Posterior cingulate gyrus (tissue), 11 donors: ENCODE measurements at regions not wholly inside any gene's neighbourhood (a gene's known extent, or its start where the extent isn't known, plus 50 kb on each side); places are given as distances from the start of the nearest gene placed in this dataset.
"Not testable (repeated sequence)": the region's sequence is repeated elsewhere in the genome, so short reads cannot be mapped to it uniquely, and the experiment has no call there.

Experiments used
- DNase-seq, 10 donors: peaks; one replicate each; pipeline versions ENCODE4 v3.0.0 to v3.0.0-alpha.2; 2020 to 2021; ENCODE audit warnings: mixed read lengths in 3 of 10
- intact Hi-C: fragments of 100-400 bp; cut with DNase I; formaldehyde crosslinking; loops from one replicate; pipeline ENCODE4 v1.15.1; 2023

GRCh38 chr16:52976539-52977167 is 76.0 kb downstream of the CHD9NB start:
- intact Hi-C loops = no loop called here
- no peak for DNase-seq

GRCh38 chr16:52967744-52968143 is 85.0 kb downstream of the CHD9NB start:
- intact Hi-C loops = no loop called here
- no peak for DNase-seq

- intact Hi-C loops = no loop called here
Observed at GRCh38 chr16:52964290-52964689, 88.4 kb downstream of the CHD9NB start.

GRCh38 chr16:52963855-52964242 is 88.8 kb downstream of the CHD9NB start:
- intact Hi-C loops = no loop called here
- DNase-seq = no peak

More at GRCh38 chr16:52964290-52964689, 88.4 kb downstream of the CHD9NB start:
- no peak for DNase-seq

GRCh38 chr16:52963212-52963854 is 89.4 kb downstream of the CHD9NB start:
- intact Hi-C loops = no loop called here
- no peak for DNase-seq

- intact Hi-C loops = no loop called here
- no peak for DNase-seq
Observed at GRCh38 chr16:52958951-52959350, 93.7 kb downstream of the CHD9NB start.

GRCh38 chr16:52957199-52957598 is 95.5 kb downstream of the CHD9NB start:
- intact Hi-C loops = no loop called here
- DNase-seq = no peak

GRCh38 chr16:52956044-52956443 is 96.7 kb downstream of the CHD9NB start:
- intact Hi-C loops = no loop called here
- no peak for DNase-seq

GRCh38 chr16:52953215-52953614 is 99.5 kb downstream of the CHD9NB start:
- no peak for DNase-seq
- intact Hi-C loops = no loop called here

GRCh38 chr16:52948946-52949345 is 103.8 kb downstream of the CHD9NB start:
- no peak for DNase-seq
- intact Hi-C loops = no loop called here

GRCh38 chr16:52932321-52932720 is 120.4 kb downstream of the CHD9NB start:
- DNase-seq = no peak
- intact Hi-C loops = no loop called here

- no peak for DNase-seq
- intact Hi-C loops = no loop called here
Observed at GRCh38 chr16:52929478-52930400, 123.0 kb downstream of the CHD9NB start.

- no peak for DNase-seq
- intact Hi-C loops = no loop called here
Observed at GRCh38 chr16:52928955-52929354, 123.7 kb downstream of the CHD9NB start.

GRCh38 chr16:52925143-52925542 is 127.6 kb downstream of the CHD9NB start:
- intact Hi-C loops = no loop called here
- no peak for DNase-seq

- no peak for DNase-seq
- intact Hi-C loops = no loop called here
Observed at GRCh38 chr16:52924162-52924561, 128.5 kb downstream of the CHD9NB start.

- DNase-seq = no peak
- intact Hi-C loops = no loop called here
Observed at GRCh38 chr16:52921104-52921503, 131.6 kb downstream of the CHD9NB start.

GRCh38 chr16:52920331-52920730 is 132.4 kb downstream of the CHD9NB start:
- intact Hi-C loops = no loop called here
- no peak for DNase-seq

GRCh38 chr16:52914428-52914827 is 138.3 kb downstream of the CHD9NB start:
- DNase-seq = no peak
- intact Hi-C loops = loop anchor here (10.0 kb wide), 1 partner anchor 110 kb away; no protein-coding TSS in a partner anchor

- intact Hi-C loops = loop anchor here (1.0 to 10.0 kb wide), 3 partner anchors 112 to 844 kb away; no protein-coding TSS in a partner anchor
- DNase-seq = peak; percentile 48 to 96 (median 78)
Observed at GRCh38 chr16:52912565-52913173, 140.0 kb downstream of the CHD9NB start.

- intact Hi-C loops, DNase-seq: not testable (repeated sequence)
Observed at GRCh38 chr16:52908057-52908456, 144.6 kb downstream of the CHD9NB start.

- DNase-seq = no peak
- intact Hi-C loops = no loop called here
Observed at GRCh38 chr16:52906281-52906680, 146.4 kb downstream of the CHD9NB start.
